HepG2 (cell line): ENCODE measurements at regions not wholly inside any gene's neighbourhood (a gene's known extent, or its start where the extent isn't known, plus 50 kb on each side); places are given as distances from the start of the nearest gene placed in this dataset.

Experiments used
- ATAC-seq: fragments of 200-7000 bp; cut with Tn5 transposase; 3 replicates; pipeline ENCODE4 v1.9.1; 2020; ENCODE audit warnings: mild to moderate bottlenecking, moderate library complexity
- BruUV-seq: library from RNA; stranded (reverse); fragments of 400-500 nt; replicated peaks from 2 replicates; lab custom pipeline; 2021; lab: Mats Ljungman, UMichigan
- CTCF ChIA-PET: fragments of 300-600 bp; formaldehyde crosslinking; extraction: SDS; loops from one replicate; lab custom pipeline; 2021; ENCODE audit warnings: low total read pairs, inconsistent platforms, low intra/inter-chr PET ratio; lab: Yijun Ruan, JAX
- POLR2A ChIA-PET: fragments of 350-600 bp; sonication (Branson Sonifier 250); formaldehyde crosslinking; loops from one replicate; lab custom pipeline; 2020; ENCODE audit warnings: antibody characterized with exemption, inconsistent platforms; lab: Yijun Ruan, JAX
- DNase-seq: peaks from one replicate; pipeline ENCODE4 v3.0.0-alpha.2; 2015; ENCODE audit warnings: low spot score
- FAIRE-seq: peaks from 3 replicates; lab custom pipeline; 2011; peaks lifted over from hg19 to GRCh38; lab: Jason Lieb, UNC
- H2AFZ ChIP-seq: one replicate; pipeline ENCODE4 v1.6.1; 2011; ENCODE audit warnings: low read length, inconsistent platforms
- H3K27ac ChIP-seq: fragments of 300-600 bp; 3 replicates; pipeline ENCODE4 v1.8.0; 2011; ENCODE audit warnings: mixed run types, mild to moderate bottlenecking, mixed read lengths, low read length, inconsistent platforms; ENCODE audit not compliant: insufficient read depth; ENCODE audit errors: extremely low read length
- H3K27me3 ChIP-seq, 2 experiments: fragments of 200-600 bp in 1 of 2; 2 replicates in 1 of 2; 3 replicates in 1 of 2; pipeline versions ENCODE4 v1.6.0 to v1.8.0; 2011; ENCODE audit warnings: low read length in 2 of 2, mild to moderate bottlenecking in 2 of 2, moderate library complexity in 2 of 2, inconsistent platforms in 1 of 2; ENCODE audit not compliant: insufficient read depth in 2 of 2, control insufficient read depth in 1 of 2
- H3K36me3 ChIP-seq, 2 experiments: fragments of 200-600 bp in 1 of 2; replicated peaks in 1 of 2; 2 replicates in 1 of 2; 3 replicates in 1 of 2; pipeline versions ENCODE4 v1.5.1 to v1.8.0; 2011; ENCODE audit warnings: low read length in 2 of 2, inconsistent platforms in 1 of 2; ENCODE audit not compliant: insufficient read depth in 2 of 2, control insufficient read depth in 1 of 2
- H3K4me1 ChIP-seq: 2 replicates; pipeline ENCODE4 v1.5.1; 2012; ENCODE audit warnings: low read length, inconsistent platforms; ENCODE audit not compliant: insufficient read depth
- H3K4me2 ChIP-seq: 2 replicates; pipeline ENCODE4 v1.6.0; 2011; ENCODE audit warnings: low read depth, low read length, inconsistent platforms
- H3K4me3 ChIP-seq, 3 experiments: fragments of 200-600 bp in 1 of 3; sonication (generic), shearing (Covaris generic) in 1 of 3; replicated peaks in 1 of 3; 2 replicates each; pipeline ENCODE4 v1.5.1; 2011 to 2016; ENCODE audit warnings: low read length in 3 of 3, inconsistent platforms in 2 of 3, low read depth in 2 of 3, mild to moderate bottlenecking in 2 of 3, control low read depth in 1 of 3, mixed read lengths in 1 of 3; ENCODE audit not compliant: insufficient read depth in 1 of 3
- H3K79me2 ChIP-seq: one replicate; pipeline ENCODE4 v1.6.1; 2011; ENCODE audit warnings: low read length, inconsistent platforms; ENCODE audit not compliant: insufficient read depth
- H3K9ac ChIP-seq: 2 replicates; pipeline ENCODE4 v1.6.0; 2011; ENCODE audit warnings: mild to moderate bottlenecking, low read depth, low read length, inconsistent platforms; ENCODE audit not compliant: insufficient read depth
- H3K9me3 ChIP-seq: 2 replicates; pipeline ENCODE4 v1.5.1; 2012; ENCODE audit warnings: mild to moderate bottlenecking, low read length
- H4K20me1 ChIP-seq: 2 replicates; pipeline ENCODE4 v1.6.0; 2011; ENCODE audit warnings: inconsistent platforms, mild to moderate bottlenecking, low read length, moderate library complexity; ENCODE audit not compliant: insufficient read depth
- CCAR2 ChIP-seq: fragments of 200-400 bp; formaldehyde crosslinking; optimal IDR thresholded peaks from 2 replicates; pipeline ENCODE3; 2018; ENCODE audit warnings: low read depth, mild to moderate bottlenecking, low read length, moderate library complexity
- FOSL1 ChIP-seq: sonication (generic); formaldehyde crosslinking; IDR thresholded peaks from 2 replicates; pipeline ENCODE4 v1.9.0; 2021; ENCODE audit warnings: missing genetic modification reagents, borderline replicate concordance
- FUBP1 ChIP-seq: sonication (generic); formaldehyde crosslinking; IDR thresholded peaks from 2 replicates; pipeline ENCODE4 v1.5.1; 2020; ENCODE audit warnings: missing genetic modification reagents, mild to moderate bottlenecking, borderline replicate concordance
- GATAD2A ChIP-seq: IDR thresholded peaks from 2 replicates; pipeline ENCODE4 v1.6.1; 2016
- HCFC1 ChIP-seq: fragments of 150-350 bp; IDR thresholded peaks from 2 replicates; pipeline ENCODE4 v1.6.1; 2014; ENCODE audit warnings: low read depth, low read length
- HOXA9 ChIP-seq: sonication (generic); formaldehyde crosslinking; IDR thresholded peaks from 2 replicates; pipeline ENCODE4 v1.8.1; 2022; ENCODE audit warnings: missing genetic modification reagents, mild to moderate bottlenecking, moderate library complexity, borderline replicate concordance
- REXO4 ChIP-seq: sonication (generic); formaldehyde crosslinking; IDR thresholded peaks from 2 replicates; pipeline ENCODE4 v1.8.0; 2022; ENCODE audit warnings: missing genetic modification reagents, mild to moderate bottlenecking, borderline replicate concordance
- SP4 ChIP-seq: sonication (generic); formaldehyde crosslinking; IDR thresholded peaks from 2 replicates; pipeline ENCODE4 v1.8.1; 2023; ENCODE audit warnings: mild to moderate bottlenecking, missing genetic modification reagents
- ZBTB44 ChIP-seq: sonication (generic); formaldehyde crosslinking; IDR thresholded peaks from 2 replicates; pipeline ENCODE4 v1.4.0; 2020; ENCODE audit warnings: missing genetic modification reagents
- ZEB1 ChIP-seq: IDR thresholded peaks from 2 replicates; pipeline ENCODE4 v1.6.1; 2012; ENCODE audit warnings: mild to moderate bottlenecking, low read depth, inconsistent platforms; ENCODE audit not compliant: insufficient replicate concordance
- ZFYVE20 ChIP-seq: sonication (generic); formaldehyde crosslinking; IDR thresholded peaks from 2 replicates; pipeline ENCODE4 v1.8.0; 2023; ENCODE audit warnings: low read depth, mild to moderate bottlenecking, moderate library complexity, missing genetic modification reagents, borderline replicate concordance
- ZNF260 ChIP-seq: sonication (generic); formaldehyde crosslinking; IDR thresholded peaks from 2 replicates; pipeline ENCODE4 v1.4.0; 2020; ENCODE audit warnings: missing genetic modification reagents, low read depth, mild to moderate bottlenecking, borderline replicate concordance
- ZNF431 ChIP-seq: sonication (generic); formaldehyde crosslinking; IDR thresholded peaks from 2 replicates; pipeline ENCODE4 v1.9.0; 2022; ENCODE audit warnings: missing genetic modification reagents, low read depth, mild to moderate bottlenecking, borderline replicate concordance
- ZNF552 ChIP-seq: sonication (generic); formaldehyde crosslinking; IDR thresholded peaks from 2 replicates; pipeline ENCODE4 v1.9.0; 2022; ENCODE audit warnings: missing genetic modification reagents, mild to moderate bottlenecking, borderline replicate concordance
- WGBS: methylation state at CpG from one replicate; pipeline ENCODE4 v1.1.6; 2017; ENCODE audit warnings: low lambda C conversion rate; 5-methylcytosine and 5-hydroxymethylcytosine counted together
- in situ Hi-C: cut with HindIII; loops from 2 replicates; pipeline ENCODE4 v1.10.0; 2017; ENCODE audit warnings: low pct_unique_long_range_greater_than_20kb; ENCODE audit not compliant: extremely low pct_ligation_motif_present
- intact Hi-C: fragments of 100-400 bp; cut with micrococcal nuclease; formaldehyde crosslinking; loops from one replicate; pipeline ENCODE4 v1.10.0; 2022; ENCODE audit not compliant: unreplicated experiment

GRCh38 chr11:130560000-130560780 lies 111.7 kb downstream of the ADAMTS15 start (continued):
- TF ChIP-seq ZBTB44 (CRISPR knock-in tag), result no peak
- TF ChIP-seq, all 625 proteins: peak for 0

- ATAC-seq (no peak), DNase-seq (no peak), FAIRE-seq (no peak)
- Histone ChIP-seq H3K36me3 (no peaks in the 10 kb centered on the region), H4K20me1 (no peaks in the 10 kb centered on the region), H3K79me2 (no peaks in the 10 kb centered on the region), H3K9me3 (no peaks in the 10 kb centered on the region), H3K9ac (no peak overlapping the region), H3K4me3 (no peak overlapping the region), H3K27me3 (no peaks in the 10 kb centered on the region), H3K4me2 (no peak overlapping the region), H2AFZ (no peak overlapping the region), H3K4me1 (no peaks in the 10 kb centered on the region), H3K27ac (no peak overlapping the region)
- in situ Hi-C loops (no loop called here), intact Hi-C loops (no loop called here)
- CTCF ChIA-PET, result no interaction called here
- TF ChIP-seq FUBP1 (CRISPR knock-in tag) (no peak), ZFYVE20 (CRISPR knock-in tag) (no peak), ZNF431 (no peak), HCFC1 (no peak), ZEB1 (no peak), HOXA9 (CRISPR knock-in tag) (no peak), CCAR2 (no peak), ZNF260 (CRISPR knock-in tag) (no peak), GATAD2A (CRISPR knock-in tag) (no peak), REXO4 (CRISPR knock-in tag) (no peak), FOSL1 (CRISPR knock-in tag) (no peak), ZNF552 (CRISPR knock-in tag) (no peak), SP4 (no peak)
- BruUV-seq, result no TSS peak
- POLR2A ChIA-PET, result no interaction called here
- 22% methylated on average over 1 of the region's 1 CpG for WGBS
Observed at GRCh38 chr11:130560781-130561109, 112.3 kb downstream of the ADAMTS15 start.
